ENCODE measurements at regions not wholly inside any gene's neighbourhood (a gene's known extent, or its start where the extent isn't known, plus 50 kb on each side); places are given as distances from the start of the nearest gene placed in this dataset.

- no peaks in the 10 kb centered on the region for H3K4me1 ChIP-seq (ENCODE audit: control insufficient read depth, insufficient read depth, low read length)
- no peak overlapping the region for H3K4me3 ChIP-seq (ENCODE audit: insufficient read depth, low read depth, low read length)
- H3K36me3 ChIP-seq (ENCODE audit: control insufficient read depth, insufficient read depth, low read length), result no peaks in the 10 kb centered on the region
- H3K27ac ChIP-seq (ENCODE audit: insufficient read depth, low read depth, low read length, poor library complexity, severe bottlenecking), result no peak overlapping the region
- no peaks in the 10 kb centered on the region for H3K27me3 ChIP-seq (ENCODE audit: control insufficient read depth, insufficient read depth, low read length, poor library complexity, severe bottlenecking)
- H3K9me3 ChIP-seq (ENCODE audit: control insufficient read depth, low read length), result no peaks in the 10 kb centered on the region
- WGBS, 2 experiments, result 94 to 96% methylated on average over 3 of the region's 3 CpGs
Observed at GRCh38 chr9:29319736-29320513, 1746.6 kb upstream of the C9orf72 start.

DNA sequence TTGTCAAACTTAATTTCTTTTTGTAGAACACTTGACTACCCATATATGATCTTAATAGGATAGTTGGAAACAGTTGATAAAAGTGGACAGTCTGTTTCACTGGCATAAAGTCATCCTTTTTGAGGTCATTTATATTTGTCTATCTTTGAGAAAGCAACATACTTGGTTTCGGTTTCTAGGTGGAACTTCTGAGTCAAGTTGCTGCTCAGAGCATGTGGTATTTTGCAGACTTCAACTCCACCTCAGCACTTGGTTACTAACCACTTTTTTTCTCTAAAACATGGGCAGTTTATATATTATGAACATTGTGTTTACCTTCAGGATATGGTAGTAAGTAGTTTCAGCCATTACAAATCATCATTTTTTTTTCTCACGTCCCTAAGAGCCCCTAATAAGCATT, 1749.0 kb upstream of the C9orf72 start:
- H3K4me1 ChIP-seq (ENCODE audit: control insufficient read depth, insufficient read depth, low read length), result no peaks in the 10 kb centered on the region
- no peaks in the 10 kb centered on the region for H3K9me3 ChIP-seq (ENCODE audit: control insufficient read depth, low read length)
- no peak overlapping the region for H3K4me3 ChIP-seq (ENCODE audit: insufficient read depth, low read depth, low read length)
- WGBS, 2 experiments, result 68 to 89% methylated on average over 2 of the region's 2 CpGs
- no peaks in the 10 kb centered on the region for H3K36me3 ChIP-seq (ENCODE audit: control insufficient read depth, insufficient read depth, low read length)
- H3K27ac ChIP-seq (ENCODE audit: insufficient read depth, low read depth, low read length, poor library complexity, severe bottlenecking), result no peak overlapping the region
- no peaks in the 10 kb centered on the region for H3K27me3 ChIP-seq (ENCODE audit: control insufficient read depth, insufficient read depth, low read length, poor library complexity, severe bottlenecking)

GRCh38 chr9:29325894-29326293, 1752.6 kb upstream of the C9orf72 start:
- H3K4me1 ChIP-seq (ENCODE audit: control insufficient read depth, insufficient read depth, low read length), result no peaks in the 10 kb centered on the region
- no peaks in the 10 kb centered on the region for H3K27me3 ChIP-seq (ENCODE audit: control insufficient read depth, insufficient read depth, low read length, poor library complexity, severe bottlenecking)
- no peaks in the 10 kb centered on the region for H3K36me3 ChIP-seq (ENCODE audit: control insufficient read depth, insufficient read depth, low read length)
- no peak overlapping the region for H3K27ac ChIP-seq (ENCODE audit: insufficient read depth, low read depth, low read length, poor library complexity, severe bottlenecking)
- no peaks in the 10 kb centered on the region for H3K9me3 ChIP-seq (ENCODE audit: control insufficient read depth, low read length)
- no peak overlapping the region for H3K4me3 ChIP-seq (ENCODE audit: insufficient read depth, low read depth, low read length)

GRCh38 chr9:29332789-29333188, 1759.5 kb upstream of the C9orf72 start:
- Histone ChIP-seq H3K9me3 (ENCODE audit: control insufficient read depth, low read length) (no peaks in the 10 kb centered on the region), H3K4me1 (ENCODE audit: control insufficient read depth, insufficient read depth, low read length) (no peaks in the 10 kb centered on the region), H3K27ac (ENCODE audit: insufficient read depth, low read depth, low read length, poor library complexity, severe bottlenecking) (no peak overlapping the region), H3K36me3 (ENCODE audit: control insufficient read depth, insufficient read depth, low read length) (no peaks in the 10 kb centered on the region), H3K4me3 (ENCODE audit: insufficient read depth, low read depth, low read length) (no peak overlapping the region), H3K27me3 (ENCODE audit: control insufficient read depth, insufficient read depth, low read length, poor library complexity, severe bottlenecking) (no peaks in the 10 kb centered on the region)
- WGBS, 2 experiments, result 100% methylated on average over 1 to 2 of the region's 2 CpGs

- H3K4me1 ChIP-seq (ENCODE audit: control insufficient read depth, insufficient read depth, low read length), result no peaks in the 10 kb centered on the region
- 90 to 91% methylated on average over 3 of the region's 3 CpGs for WGBS, 2 experiments
- no peak overlapping the region for H3K27ac ChIP-seq (ENCODE audit: insufficient read depth, low read depth, low read length, poor library complexity, severe bottlenecking)
- H3K27me3 ChIP-seq (ENCODE audit: control insufficient read depth, insufficient read depth, low read length, poor library complexity, severe bottlenecking), result no peaks in the 10 kb centered on the region
- H3K9me3 ChIP-seq (ENCODE audit: control insufficient read depth, low read length), result no peaks in the 10 kb centered on the region
- no peaks in the 10 kb centered on the region for H3K36me3 ChIP-seq (ENCODE audit: control insufficient read depth, insufficient read depth, low read length)
- H3K4me3 ChIP-seq (ENCODE audit: insufficient read depth, low read depth, low read length), result no peak overlapping the region
Observed at GRCh38 chr9:29336281-29336680, 1763.0 kb upstream of the C9orf72 start.

DNA sequence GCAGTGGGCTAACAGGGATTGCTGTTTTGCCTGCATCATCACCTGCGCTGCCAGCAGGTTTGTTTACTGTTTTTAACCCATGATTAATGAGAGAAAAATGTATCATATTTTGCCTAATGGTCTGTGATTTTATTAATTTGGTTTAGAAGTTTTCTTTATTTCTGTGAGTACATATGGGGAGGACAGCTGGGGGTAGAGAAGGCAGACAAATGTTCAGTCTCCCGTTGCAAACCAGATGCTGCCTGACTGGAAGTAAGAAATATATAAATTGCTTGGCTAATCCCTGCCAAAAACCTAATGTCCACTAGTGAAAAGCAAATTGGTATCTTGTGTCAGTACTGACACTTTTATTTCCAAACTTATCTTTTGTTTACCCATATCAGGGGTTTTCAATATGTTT, 1766.1 kb upstream of the C9orf72 start:
- Histone ChIP-seq H3K27me3 (ENCODE audit: control insufficient read depth, insufficient read depth, low read length, poor library complexity, severe bottlenecking) (no peaks in the 10 kb centered on the region), H3K27ac (ENCODE audit: insufficient read depth, low read depth, low read length, poor library complexity, severe bottlenecking) (no peak overlapping the region), H3K4me1 (ENCODE audit: control insufficient read depth, insufficient read depth, low read length) (no peaks in the 10 kb centered on the region), H3K4me3 (ENCODE audit: insufficient read depth, low read depth, low read length) (no peak overlapping the region), H3K36me3 (ENCODE audit: control insufficient read depth, insufficient read depth, low read length) (no peaks in the 10 kb centered on the region), H3K9me3 (ENCODE audit: control insufficient read depth, low read length) (no peaks in the 10 kb centered on the region)
- 86 to 90% methylated on average over 2 of the region's 2 CpGs for WGBS, 2 experiments

DNA sequence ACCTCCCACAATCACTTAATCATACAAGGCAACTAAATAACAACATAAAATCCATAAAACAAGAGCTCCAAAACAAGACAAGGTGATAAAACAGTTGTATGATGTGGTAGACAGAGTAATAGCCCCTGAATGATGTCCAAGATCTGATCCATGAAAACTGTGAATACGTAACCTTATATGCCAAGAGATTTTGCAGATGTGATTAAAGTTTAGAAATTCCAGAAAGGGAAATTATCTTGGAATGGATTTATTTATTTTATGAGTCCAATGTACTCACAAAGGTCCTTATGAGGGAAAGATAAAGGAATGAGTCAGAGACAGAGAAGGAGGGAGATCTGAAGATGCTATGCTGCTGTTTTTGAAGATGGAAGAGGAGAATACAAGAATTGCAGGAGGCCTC, 1775.7 kb upstream of the C9orf72 start:
- Histone ChIP-seq H3K9me3 (ENCODE audit: control insufficient read depth, low read length) (no peaks in the 10 kb centered on the region), H3K4me1 (ENCODE audit: control insufficient read depth, insufficient read depth, low read length) (no peaks in the 10 kb centered on the region), H3K36me3 (ENCODE audit: control insufficient read depth, insufficient read depth, low read length) (no peaks in the 10 kb centered on the region), H3K27me3 (ENCODE audit: control insufficient read depth, insufficient read depth, low read length, poor library complexity, severe bottlenecking) (no peaks in the 10 kb centered on the region), H3K27ac (ENCODE audit: insufficient read depth, low read depth, low read length, poor library complexity, severe bottlenecking) (no peak overlapping the region), H3K4me3 (ENCODE audit: insufficient read depth, low read depth, low read length) (no peak overlapping the region)
- WGBS, 2 experiments, result 97 to 100% methylated on average over 1 of the region's 1 CpG

GRCh38 chr9:29389421-29389820, 1816.1 kb upstream of the C9orf72 start:
- H3K9me3 ChIP-seq (ENCODE audit: control insufficient read depth, low read length), result no peaks in the 10 kb centered on the region
- H3K27ac ChIP-seq (ENCODE audit: insufficient read depth, low read depth, low read length, poor library complexity, severe bottlenecking), result no peak overlapping the region
- no peaks in the 10 kb centered on the region for H3K27me3 ChIP-seq (ENCODE audit: control insufficient read depth, insufficient read depth, low read length, poor library complexity, severe bottlenecking)
- WGBS, 2 experiments, result 90 to 100% methylated on average over 1 of the region's 1 CpG
- no peak overlapping the region for H3K4me3 ChIP-seq (ENCODE audit: insufficient read depth, low read depth, low read length)
- H3K36me3 ChIP-seq (ENCODE audit: control insufficient read depth, insufficient read depth, low read length), result no peaks in the 10 kb centered on the region
- H3K4me1 ChIP-seq (ENCODE audit: control insufficient read depth, insufficient read depth, low read length), result no peaks in the 10 kb centered on the region

GRCh38 chr9:29390859-29391258, 1817.6 kb upstream of the C9orf72 start:
- H3K27ac ChIP-seq (ENCODE audit: insufficient read depth, low read depth, low read length, poor library complexity, severe bottlenecking), result no peak overlapping the region
- H3K4me3 ChIP-seq (ENCODE audit: insufficient read depth, low read depth, low read length), result no peak overlapping the region
- no peaks in the 10 kb centered on the region for H3K36me3 ChIP-seq (ENCODE audit: control insufficient read depth, insufficient read depth, low read length)
- no peaks in the 10 kb centered on the region for H3K9me3 ChIP-seq (ENCODE audit: control insufficient read depth, low read length)
- WGBS, 2 experiments, result 87% methylated on average over 1 of the region's 1 CpG; no CpG with 5 or more reads in 1 of the 2 experiments
- no peaks in the 10 kb centered on the region for H3K4me1 ChIP-seq (ENCODE audit: control insufficient read depth, insufficient read depth, low read length)
- H3K27me3 ChIP-seq (ENCODE audit: control insufficient read depth, insufficient read depth, low read length, poor library complexity, severe bottlenecking), result no peaks in the 10 kb centered on the region

DNA sequence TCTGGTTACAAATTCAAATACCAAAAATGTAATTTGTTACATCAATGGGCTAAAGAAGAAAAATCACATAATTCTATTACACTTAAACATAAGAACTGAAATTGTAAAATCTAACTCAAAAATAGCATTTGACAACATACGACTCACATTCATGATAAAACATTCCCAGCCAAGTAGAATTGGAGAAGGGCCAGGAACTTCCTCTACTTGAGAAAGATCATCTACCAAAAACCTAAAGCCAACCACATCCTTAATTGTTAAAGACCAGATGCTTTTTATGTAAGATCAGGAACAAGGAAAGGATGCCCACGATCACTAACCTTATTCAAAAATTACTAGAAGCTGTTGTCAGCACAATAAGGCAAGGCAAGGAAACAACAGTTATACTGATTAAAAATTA, 1819.8 kb upstream of the C9orf72 start:
- Histone ChIP-seq H3K9me3 (ENCODE audit: control insufficient read depth, low read length) (no peaks in the 10 kb centered on the region), H3K27ac (ENCODE audit: insufficient read depth, low read depth, low read length, poor library complexity, severe bottlenecking) (no peak overlapping the region), H3K4me1 (ENCODE audit: control insufficient read depth, insufficient read depth, low read length) (no peaks in the 10 kb centered on the region), H3K27me3 (ENCODE audit: control insufficient read depth, insufficient read depth, low read length, poor library complexity, severe bottlenecking) (no peaks in the 10 kb centered on the region), H3K4me3 (ENCODE audit: insufficient read depth, low read depth, low read length) (no peak overlapping the region), H3K36me3 (ENCODE audit: control insufficient read depth, insufficient read depth, low read length) (no peaks in the 10 kb centered on the region)
- WGBS, 2 experiments, result 93 to 100% methylated on average over 1 to 2 of the region's 2 CpGs

- H3K27me3 ChIP-seq (ENCODE audit: control insufficient read depth, insufficient read depth, low read length, poor library complexity, severe bottlenecking), result no peaks in the 10 kb centered on the region
- no peak overlapping the region for H3K4me3 ChIP-seq (ENCODE audit: insufficient read depth, low read depth, low read length)
- no peak overlapping the region for H3K27ac ChIP-seq (ENCODE audit: insufficient read depth, low read depth, low read length, poor library complexity, severe bottlenecking)
- no peaks in the 10 kb centered on the region for H3K36me3 ChIP-seq (ENCODE audit: control insufficient read depth, insufficient read depth, low read length)
- WGBS, 2 experiments, result 100% methylated on average over 1 of the region's 1 CpG
- H3K9me3 ChIP-seq (ENCODE audit: control insufficient read depth, low read length), result no peaks in the 10 kb centered on the region
- no peaks in the 10 kb centered on the region for H3K4me1 ChIP-seq (ENCODE audit: control insufficient read depth, insufficient read depth, low read length)
Observed at GRCh38 chr9:29394855-29395254, 1821.6 kb upstream of the C9orf72 start.

All from ectodermal cell (in vitro differentiated cells).